Posterior cingulate gyrus (tissue), 11 donors: ENCODE measurements at regions not wholly inside any gene's neighbourhood (a gene's known extent, or its start where the extent isn't known, plus 50 kb on each side); places are given as distances from the start of the nearest gene placed in this dataset.

ENCODE experiments used
- DNase-seq, 10 donors: peaks; one replicate each; pipeline versions ENCODE4 v3.0.0 to v3.0.0-alpha.2; 2020 to 2021; ENCODE audit warnings: mixed read lengths in 3 of 10
- intact Hi-C: fragments of 100-400 bp; cut with DNase I; formaldehyde crosslinking; loops from one replicate; pipeline ENCODE4 v1.15.1; 2023

- intact Hi-C loops = no loop called here
These were observed 111.8 kb downstream of the FOXA2 start for GRCh38 chr20:22472447-22473100.

GRCh38 chr20:22471156-22471836 is 113.1 kb downstream of the FOXA2 start:
- intact Hi-C loops = no loop called here

More at GRCh38 chr20:22472447-22473100, 111.8 kb downstream of the FOXA2 start:
- peak in 1 of 10 donors; percentile 57 for DNase-seq

DNA sequence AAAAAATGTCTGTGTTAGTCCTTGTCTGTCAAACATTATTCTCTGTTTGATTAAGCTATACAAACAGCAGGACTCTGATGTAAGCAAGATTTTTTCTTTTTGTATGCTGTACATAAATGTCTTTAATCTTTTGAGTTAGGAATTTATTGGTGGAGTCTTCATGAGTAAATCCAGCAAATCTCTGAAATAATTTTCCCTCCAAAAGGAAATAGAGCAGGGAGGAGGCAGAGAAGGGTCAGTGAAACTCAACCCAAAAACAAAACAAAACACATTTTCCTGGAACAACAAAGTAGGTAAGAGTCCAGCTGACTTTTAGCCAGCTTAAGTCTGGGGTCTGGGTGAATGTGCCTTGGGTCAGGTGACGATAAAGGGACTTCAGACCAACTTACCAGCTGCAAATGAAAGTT is 113.7 kb downstream of the FOXA2 start:
- no peak for DNase-seq
- intact Hi-C loops = no loop called here

More at GRCh38 chr20:22471156-22471836, 113.1 kb downstream of the FOXA2 start:
- no peak for DNase-seq

GRCh38 chr20:22466447-22467171 is 117.8 kb downstream of the FOXA2 start:
- intact Hi-C loops = loop anchor here (10.0 kb wide), 1 partner anchor 62 kb away; no protein-coding TSS in a partner anchor
- DNase-seq = no peak

DNA sequence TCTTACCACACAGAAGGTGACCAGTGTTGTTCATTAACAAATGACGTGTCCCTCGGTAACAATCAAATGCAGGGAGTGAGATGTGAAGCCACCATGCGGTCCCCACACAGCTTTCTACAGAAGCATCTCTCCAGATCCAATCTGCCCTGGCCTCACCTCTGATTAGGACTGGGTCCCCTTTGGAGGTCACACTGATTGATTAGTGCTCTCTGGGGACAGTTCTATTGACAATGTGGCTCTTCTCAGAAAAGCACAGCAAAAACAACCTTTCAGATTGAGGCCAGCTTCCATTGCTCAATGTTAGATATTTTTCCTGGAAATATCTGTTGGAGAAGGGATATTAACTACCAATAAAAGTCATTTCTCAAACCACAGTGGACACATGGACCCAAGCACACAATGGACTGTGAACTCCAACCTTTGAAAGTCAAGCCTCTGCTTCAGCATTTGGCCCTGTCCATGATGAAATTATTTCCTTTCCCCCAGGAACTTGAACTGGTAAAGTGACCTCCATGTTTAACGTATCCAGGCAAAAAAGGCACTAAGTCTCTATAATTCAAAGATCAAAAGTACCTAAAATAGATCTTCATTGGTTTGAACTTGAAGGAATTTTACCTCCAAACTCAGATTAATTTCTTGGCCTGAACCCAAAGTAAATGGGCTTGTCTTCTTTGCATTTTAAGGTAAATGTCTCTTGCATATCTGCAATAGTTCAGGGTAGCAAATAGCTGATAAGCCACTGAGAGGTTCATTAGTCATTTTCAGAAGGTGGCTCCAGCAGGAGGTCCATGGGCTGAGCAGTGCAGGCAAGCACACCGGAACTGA is 118.5 kb downstream of the FOXA2 start:
- intact Hi-C loops = loop anchor here (10.0 kb wide), 1 partner anchor 61 kb away; no protein-coding TSS in a partner anchor
- no peak for DNase-seq

DNA sequence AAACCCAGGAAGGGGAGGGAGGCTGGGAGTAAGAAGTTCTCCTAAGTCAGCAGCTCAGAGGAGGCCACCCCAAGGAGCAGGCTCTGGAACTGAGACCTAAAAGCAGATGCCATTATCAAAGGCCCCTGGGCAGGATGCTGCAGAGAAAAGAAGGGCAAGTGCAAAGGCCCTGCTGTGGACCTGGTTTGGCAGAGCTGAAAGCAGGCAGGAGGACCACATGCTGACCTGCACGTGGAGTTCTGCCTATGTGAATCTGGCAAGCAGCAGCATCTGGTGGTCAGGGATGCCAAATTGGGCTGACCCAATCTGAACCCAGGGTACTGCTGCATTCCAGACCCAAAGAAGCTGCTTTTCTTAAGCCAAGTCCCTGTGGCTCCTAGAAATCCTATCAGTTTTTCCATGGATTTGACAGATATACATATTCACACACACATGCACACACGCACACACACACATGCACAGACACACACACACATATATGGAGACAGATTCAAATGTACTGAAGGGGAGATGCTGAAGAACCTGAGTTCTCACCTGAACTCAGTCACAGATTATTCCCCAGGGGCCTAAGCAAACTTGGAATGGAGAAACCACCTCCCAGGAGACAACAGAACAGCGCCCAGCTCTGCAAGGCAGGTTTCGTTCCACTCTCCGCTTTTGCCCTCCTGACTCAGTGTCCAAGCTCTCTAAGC is 119.9 kb downstream of the FOXA2 start:
- intact Hi-C loops = loop anchor here (10.0 kb wide), 1 partner anchor 60 kb away; no protein-coding TSS in a partner anchor
- DNase-seq = no peak

GRCh38 chr20:22462975-22463914 is 121.1 kb downstream of the FOXA2 start:
- peak in 1 of 10 donors; percentile 6 for DNase-seq

DNA sequence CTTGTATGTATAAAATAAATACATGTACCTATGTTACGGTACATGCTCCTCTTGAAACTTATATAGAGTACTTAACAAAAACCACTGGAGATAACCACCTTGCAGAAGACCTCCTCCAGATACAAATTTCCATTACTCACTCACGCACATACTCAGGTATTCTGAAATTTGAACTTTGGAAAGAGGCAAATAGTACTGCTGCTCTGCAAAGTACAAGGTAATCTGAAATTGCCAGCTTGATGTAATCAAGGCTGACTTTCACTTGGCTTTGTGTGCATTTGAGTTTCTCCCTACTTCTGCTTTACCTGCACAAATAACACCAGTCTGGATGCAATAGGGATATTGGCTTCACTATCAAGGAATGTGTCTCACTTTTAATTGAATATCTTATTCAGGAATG is 123.6 kb downstream of the FOXA2 start:
- DNase-seq = no peak
- intact Hi-C loops = loop anchor here (10.0 kb wide), 1 partner anchor 56 kb away; no protein-coding TSS in a partner anchor

More at GRCh38 chr20:22462975-22463914, 121.1 kb downstream of the FOXA2 start:
- intact Hi-C loops = loop anchor here (10.0 kb wide), 1 partner anchor 58 kb away; no protein-coding TSS in a partner anchor

GRCh38 chr20:22460231-22460630 is 124.1 kb downstream of the FOXA2 start:
- intact Hi-C loops = loop anchor here (10.0 kb wide), 1 partner anchor 55 kb away; no protein-coding TSS in a partner anchor
- DNase-seq = no peak

DNA sequence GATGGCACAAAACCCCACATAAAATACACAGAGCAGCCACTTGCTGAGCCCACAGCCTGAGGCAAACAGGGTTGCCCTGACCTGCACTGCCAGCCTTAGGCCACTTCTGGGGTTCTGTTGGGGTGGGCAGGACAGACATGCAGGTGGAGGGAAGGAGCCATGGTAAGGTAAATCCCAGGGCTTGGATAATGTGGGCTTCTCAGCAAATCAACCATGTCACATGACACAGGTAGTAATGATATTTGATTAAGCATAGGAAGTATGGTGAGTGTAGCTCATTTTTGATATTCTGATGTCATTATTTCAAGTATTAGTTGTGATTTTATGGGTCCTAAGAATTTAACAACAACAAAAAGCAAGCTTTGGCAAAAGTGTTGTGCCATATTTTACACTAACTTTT is 124.6 kb downstream of the FOXA2 start:
- no peak for DNase-seq
- intact Hi-C loops = loop anchor here (10.0 kb wide), 1 partner anchor 55 kb away; no protein-coding TSS in a partner anchor

GRCh38 chr20:22456109-22456508 is 128.3 kb downstream of the FOXA2 start:
- no peak for DNase-seq
- intact Hi-C loops = no loop called here

DNA sequence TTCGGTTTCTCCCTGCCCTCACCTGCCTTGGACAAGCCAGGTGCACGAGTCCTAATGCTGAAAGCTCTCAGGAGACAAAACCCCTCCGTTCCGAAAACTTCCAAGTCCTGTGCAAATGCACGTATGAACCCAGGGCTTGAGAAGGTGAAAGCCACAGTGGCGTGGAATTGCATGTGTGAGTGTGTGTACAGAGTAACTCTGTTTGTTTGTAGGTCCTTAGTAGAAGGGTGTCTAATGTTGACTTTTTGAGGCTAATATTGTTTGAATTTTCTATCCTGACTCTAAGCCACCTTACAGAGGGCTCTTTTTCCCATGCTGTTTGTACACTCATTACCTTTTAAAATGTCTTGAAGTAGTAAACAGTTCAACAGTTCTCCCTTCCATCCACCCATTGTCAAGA is 129.1 kb downstream of the FOXA2 start:
- no peak for DNase-seq
- intact Hi-C loops = no loop called here

DNA sequence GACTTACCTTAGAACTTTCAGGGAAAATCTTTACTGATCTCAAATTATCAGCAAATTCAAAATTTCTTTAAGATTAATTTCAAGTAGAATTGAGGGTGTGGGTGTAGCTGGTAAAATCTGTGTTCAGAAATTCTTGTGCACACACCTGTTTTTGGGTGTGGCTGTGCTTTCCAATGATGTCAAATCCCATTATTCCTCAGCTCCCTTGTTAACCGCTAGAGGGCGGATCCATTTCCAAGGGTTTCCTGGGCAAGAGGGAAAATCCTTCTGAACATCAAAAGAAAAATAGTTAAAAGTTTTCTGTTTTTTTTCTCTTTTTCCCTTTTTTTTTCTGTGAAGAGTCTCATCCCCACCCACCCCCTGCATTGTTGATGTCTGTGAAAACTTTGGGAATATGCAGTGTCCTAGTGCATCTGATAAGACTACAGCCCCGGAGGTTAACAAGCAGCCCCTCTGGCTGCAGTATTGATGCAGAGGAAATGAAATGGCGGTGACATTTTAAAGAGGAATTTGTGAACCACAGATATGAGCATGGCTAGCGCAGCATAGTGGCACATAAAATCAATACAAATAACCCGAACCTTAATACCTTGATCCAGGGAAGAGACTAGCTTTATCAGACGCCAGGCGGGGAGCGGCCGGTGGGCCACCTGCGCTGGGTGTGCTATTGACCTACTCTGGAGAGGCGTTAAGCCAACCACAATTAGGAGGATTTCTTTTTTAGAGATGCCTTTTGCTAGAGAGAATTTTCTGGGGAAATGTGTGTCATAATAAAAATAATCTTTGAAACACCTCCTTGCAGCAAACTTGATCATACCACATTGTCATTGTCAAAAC is 130.9 kb downstream of the FOXA2 start:
- DNase-seq = no peak
- intact Hi-C loops = no loop called here

- intact Hi-C loops = no loop called here
- DNase-seq = no peak
These were observed 131.8 kb downstream of the FOXA2 start for GRCh38 chr20:22452442-22453011.

- DNase-seq = no peak
- intact Hi-C loops = no loop called here
These were observed 133.8 kb downstream of the FOXA2 start for GRCh38 chr20:22450537-22450936.

- DNase-seq = no peak
- intact Hi-C loops = no loop called here
These were observed 135.0 kb downstream of the FOXA2 start for GRCh38 chr20:22449188-22449973.
